Stimulated activated CD8-positive, alpha-beta memory T cell treated with anti-CD3 and anti-CD28 coated beads, Interleukin-7, amount 100 ng/mL, for 24 hours (primary cell): ENCODE measurements at regions not wholly inside any gene's neighbourhood (a gene's known extent, or its start where the extent isn't known, plus 50 kb on each side); places are given as distances from the start of the nearest gene placed in this dataset.
"Not testable (repeated sequence)": the region's sequence is repeated elsewhere in the genome, so short reads cannot be mapped to it uniquely, and the experiment has no call there.

Experiments used
- DNase-seq: peaks from one replicate; pipeline ENCODE4 v3.0.0-alpha.2; 2020; ENCODE audit warnings: low read depth

DNA sequence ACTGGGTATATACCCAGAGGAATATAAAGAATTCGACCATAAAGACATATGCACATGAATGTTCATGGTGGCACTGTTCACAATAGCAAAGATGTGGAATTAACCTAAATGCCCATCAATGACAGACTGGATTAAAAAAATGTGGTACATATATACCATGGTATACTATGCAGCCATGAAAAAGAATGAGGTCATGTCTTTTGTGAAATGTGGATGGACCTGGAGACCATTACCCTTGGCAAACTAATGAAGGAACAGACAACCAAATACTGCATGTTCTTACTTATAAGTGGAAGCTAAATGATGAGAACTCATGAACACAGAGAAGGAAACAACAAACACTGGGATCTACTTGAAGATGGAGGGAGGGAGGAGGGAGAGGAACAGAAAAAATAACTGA is 186.7 kb upstream of the SSTR4 start:
- no peak for DNase-seq

- DNase-seq = not testable (repeated sequence)
Observed at GRCh38 chr20:22851679-22852346, 183.3 kb upstream of the SSTR4 start.

DNA sequence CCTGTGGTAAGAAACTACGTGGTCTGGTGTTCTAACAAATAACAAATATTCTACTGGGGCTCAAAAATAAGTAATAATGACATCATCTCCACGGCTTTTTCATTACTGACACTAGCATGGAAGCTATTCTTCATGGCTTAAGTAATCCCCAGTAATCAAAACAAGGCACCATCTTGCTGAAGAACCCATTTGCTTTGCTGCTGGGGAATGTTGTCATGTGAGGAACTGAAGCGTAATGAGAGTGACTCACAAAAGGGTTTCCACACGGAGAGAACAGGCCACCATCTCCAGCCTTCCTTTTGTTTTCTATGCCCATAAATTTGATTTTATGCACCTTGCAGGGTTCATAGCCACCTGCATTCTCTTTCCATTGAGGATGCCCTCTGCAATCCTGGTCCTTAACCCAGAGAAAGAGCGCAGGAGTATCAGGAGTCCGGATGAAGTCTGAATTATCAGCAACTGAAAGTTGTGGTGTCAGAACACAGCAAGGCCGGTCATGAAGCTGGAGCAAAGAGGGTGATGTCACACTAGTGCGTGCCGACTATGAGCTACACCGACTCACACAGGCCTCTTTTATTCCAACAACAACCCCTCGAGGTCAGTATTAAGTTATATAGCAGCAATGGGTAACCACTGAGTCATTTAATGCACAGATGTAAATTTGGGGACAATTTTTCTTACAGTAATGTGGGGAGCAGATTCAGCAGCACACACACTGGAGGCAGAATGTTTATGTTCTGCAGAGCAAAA is 173.7 kb upstream of the SSTR4 start:
- no peak for DNase-seq

DNA sequence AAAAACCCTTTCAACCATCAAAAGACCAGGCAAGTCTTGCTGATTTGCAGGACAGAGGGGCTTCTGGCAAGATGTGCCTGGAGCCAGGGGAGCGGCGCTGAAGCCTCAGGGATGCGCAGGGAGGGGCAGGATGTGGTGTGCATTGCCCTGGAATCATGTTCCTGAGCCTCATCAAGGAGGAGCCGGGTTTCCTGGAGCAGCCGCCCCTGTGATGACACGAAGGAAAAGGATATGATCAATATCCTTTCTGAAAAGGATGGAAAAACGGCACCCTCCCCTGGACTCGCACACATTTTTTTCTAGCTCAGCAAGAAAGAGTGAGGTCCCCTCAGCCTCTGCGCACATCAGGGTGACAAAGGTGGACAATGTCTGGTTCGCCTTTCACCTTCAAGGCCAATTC is 173.1 kb upstream of the SSTR4 start:
- DNase-seq = no peak

DNA sequence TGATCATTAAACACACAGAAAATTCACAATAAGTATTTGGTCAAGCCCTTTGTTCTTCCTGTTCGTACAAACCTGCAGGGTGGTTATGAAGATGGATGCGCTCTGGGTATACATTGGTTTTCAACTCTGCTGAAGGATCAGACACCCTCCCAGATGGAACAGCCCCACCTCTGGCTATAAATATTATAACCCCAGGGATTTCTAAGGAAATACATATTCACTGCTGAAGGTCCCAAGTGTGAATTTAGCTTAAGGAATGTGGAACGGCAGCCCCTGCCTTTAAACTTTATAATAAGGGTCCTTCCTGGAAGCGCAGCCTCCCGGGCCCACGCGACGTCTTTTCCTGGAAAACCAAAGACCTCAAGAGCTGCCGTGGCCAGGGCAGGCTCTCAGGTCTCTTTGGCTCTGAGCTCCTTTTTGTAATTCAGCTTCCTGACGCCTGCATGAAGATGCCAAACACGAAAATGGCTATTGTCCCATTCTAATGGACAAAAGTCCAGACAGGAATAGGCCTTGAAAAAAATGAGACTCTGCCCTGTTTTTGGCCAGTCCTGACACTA is 172.4 kb upstream of the SSTR4 start:
- DNase-seq = no peak

DNA sequence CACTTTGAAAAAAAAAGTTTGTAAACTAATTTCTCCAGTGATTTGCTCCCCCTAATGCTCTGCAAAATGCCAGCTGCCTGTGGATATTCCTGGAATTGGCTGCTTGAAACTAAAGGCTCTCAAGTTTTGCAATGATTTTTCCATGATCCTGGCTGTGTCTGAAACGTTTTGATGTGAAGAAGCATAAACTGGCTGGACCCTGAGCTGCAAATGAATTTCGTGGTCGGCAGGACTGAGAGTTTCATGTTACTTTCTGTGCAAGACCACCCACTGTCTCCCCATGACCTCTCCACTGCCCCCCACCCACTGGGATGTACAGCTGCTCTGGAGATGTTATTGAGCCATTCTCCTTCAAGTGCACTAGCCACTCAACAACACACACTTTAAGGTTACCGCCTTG is 171.3 kb upstream of the SSTR4 start:
- DNase-seq = no peak

DNA sequence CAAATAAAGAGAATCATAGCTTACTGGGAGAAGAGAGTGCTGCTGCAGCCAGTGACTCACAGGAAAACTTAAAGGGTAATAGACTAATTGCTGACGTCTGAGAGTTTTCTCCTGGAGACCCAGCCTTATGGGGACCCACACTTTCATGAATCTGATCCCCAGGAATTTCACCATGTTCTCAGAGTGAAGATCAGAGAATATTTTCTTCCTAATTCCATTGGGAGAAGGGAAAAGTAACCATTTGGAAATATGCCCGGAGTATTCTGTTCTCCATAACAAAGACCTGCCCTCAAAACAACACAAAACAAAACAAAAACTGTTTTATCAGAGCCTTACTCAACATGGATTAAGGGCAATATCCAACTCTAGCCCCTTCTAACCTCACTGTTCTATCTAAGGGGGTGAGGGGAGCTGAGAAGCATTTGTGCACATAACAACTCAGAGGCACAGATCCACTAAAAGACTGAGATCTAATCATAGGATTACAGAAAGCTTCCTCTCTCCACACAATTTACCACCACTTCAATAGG is 168.2 kb upstream of the SSTR4 start:
- no peak for DNase-seq

GRCh38 chr20:22878166-22878565 is 156.9 kb upstream of the SSTR4 start:
- DNase-seq = no peak

- DNase-seq = no peak
Observed at GRCh38 chr20:22880277-22880676, 154.8 kb upstream of the SSTR4 start.

DNA sequence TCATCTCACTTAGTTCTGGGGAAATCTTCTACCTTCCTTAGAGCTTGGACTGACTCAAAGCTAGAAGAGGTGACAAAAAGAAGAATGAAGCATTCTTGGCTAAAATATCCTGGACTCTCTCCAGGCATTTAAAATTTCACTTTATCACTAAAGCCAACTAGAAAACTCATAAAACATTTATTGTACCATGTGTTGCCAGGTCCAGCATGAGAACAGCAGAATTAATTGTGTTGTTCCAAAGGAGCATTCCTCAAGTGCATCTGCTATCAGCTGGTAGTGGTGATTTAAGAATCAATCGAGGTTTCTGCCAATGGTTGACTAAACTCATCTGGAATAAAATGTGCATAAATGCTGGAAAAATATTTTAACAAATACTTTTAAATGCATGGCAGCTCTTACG is 147.3 kb upstream of the SSTR4 start:
- DNase-seq = no peak

DNA sequence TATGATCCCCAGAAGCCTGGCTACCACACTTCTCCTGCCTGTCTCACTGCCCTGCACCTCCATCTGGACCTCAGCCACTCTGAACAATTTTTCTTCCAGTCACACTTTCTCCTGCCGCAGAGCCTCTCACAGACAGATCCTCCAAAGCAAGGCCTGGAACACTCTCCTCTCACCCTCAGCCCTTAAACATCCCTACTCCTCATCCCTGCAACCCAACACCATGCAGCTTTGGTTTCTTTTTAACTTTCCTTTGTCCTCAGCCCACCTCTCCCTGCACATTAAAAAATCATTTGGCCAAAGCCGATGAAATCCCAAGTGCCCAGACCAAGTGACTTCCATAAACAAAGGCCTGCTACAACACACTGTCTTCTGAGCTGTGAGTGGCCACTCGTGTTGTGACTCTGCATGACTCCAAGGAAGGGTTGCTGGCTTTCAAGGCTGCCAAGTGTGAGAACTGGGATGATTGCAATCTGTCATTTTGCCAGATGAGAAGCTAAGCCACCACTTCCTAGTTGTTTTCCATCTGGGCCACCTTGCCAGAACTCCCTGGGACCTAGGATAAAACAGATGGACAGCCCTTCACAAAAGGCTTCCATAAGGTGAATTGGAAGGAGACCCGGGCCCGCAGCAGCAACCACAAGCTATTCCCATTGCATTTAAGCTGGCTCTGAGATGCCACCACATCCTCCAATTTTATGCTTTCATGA is 144.4 kb upstream of the SSTR4 start:
- no peak for DNase-seq

- DNase-seq = no peak
Observed at GRCh38 chr20:22901164-22901563, 133.9 kb upstream of the SSTR4 start.

DNA sequence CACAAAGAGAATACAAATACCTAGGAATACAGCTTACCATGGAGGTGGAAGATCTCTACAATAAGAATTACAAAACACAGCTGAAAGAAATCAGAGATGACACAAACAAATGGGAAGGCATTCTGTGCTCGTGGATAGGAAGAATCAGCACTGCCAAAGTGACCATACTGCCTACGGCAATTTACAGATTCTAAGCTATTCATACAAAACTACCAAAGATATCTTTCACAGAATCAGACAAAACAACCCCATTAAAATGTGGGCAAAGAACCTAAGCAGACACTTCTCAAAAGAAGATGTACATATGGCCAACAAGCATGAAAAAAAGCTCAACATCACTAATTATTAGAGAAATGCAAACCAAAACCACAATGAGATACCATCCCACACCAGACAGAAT is 133.2 kb upstream of the SSTR4 start:
- no peak for DNase-seq

DNA sequence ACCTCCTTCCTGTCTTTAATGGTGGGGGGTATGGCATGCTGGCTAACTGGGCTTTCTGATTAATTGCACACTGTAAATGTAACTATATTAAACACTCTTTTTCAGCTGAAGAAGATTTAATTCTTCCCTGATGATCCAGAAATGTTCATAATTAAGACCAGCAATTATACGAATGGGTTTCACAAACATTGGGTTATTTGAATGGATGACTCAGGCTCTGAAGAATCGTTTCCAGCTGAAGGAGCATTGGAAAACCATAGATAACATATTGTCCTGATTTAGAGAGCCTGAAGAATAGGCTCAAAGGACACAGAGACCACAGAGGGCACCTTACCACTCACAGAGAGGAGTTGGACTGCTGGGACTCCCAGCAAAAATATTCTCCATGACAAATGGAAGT is 130.7 kb upstream of the SSTR4 start:
- DNase-seq = no peak

DNA sequence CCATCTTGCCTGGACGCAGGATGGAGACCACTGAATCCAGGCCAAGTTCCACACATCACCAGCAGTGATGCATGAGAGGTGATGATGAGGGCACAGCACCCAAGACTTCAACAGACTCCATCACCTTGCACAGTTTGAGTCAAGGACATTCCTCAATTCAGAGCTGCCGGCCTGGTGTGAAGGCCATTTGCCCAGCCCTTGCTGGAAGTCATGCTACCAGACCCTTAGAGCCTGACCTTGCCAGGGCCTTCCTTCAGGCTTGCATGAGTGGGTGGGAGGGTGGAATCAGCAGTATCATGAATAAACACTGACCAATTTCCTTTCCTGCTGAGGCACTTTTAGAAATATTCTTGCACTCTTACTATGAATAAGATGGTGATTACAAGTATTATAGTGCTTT is 130.2 kb upstream of the SSTR4 start:
- DNase-seq = no peak

DNA sequence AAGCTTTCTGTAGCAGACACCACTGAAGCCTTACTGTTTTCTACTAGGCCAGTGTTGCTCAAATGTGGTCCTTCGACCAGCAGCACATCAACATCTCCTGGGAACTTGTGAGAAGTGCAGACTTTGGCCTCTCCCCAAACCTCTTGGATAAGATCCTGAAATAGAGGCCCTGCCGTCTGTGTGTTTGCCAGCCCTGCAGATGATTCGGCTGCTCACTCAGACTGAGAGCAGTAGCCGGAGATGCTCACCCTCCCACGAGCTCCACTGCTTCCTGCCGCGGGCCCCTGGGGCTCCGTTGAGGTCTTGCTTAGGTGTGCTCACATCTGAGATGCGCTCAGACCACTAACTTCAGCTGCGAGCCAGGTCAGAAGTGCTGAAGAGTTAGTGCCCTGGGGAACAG is 129.5 kb upstream of the SSTR4 start:
- DNase-seq = no peak

DNA sequence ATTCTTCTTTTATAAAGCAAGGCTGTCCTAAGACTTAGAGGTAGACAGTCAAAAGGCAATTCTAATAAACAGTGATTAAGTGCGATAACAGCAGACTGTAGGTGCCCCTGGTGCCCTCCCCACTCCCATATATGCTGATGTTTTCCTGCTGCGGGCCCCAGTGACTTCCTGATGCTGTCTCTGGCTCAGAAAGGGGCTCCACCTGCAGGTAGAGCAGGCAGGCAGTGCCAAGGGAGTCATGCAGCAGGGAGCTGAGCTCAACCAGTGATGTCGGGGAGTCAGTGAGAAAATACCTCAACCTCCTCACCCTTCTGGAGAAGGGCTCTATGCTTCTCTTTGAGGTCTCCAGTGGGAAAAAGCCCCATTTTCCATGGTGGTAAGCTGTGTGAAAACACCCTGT is 126.7 kb upstream of the SSTR4 start:
- DNase-seq = no peak

DNA sequence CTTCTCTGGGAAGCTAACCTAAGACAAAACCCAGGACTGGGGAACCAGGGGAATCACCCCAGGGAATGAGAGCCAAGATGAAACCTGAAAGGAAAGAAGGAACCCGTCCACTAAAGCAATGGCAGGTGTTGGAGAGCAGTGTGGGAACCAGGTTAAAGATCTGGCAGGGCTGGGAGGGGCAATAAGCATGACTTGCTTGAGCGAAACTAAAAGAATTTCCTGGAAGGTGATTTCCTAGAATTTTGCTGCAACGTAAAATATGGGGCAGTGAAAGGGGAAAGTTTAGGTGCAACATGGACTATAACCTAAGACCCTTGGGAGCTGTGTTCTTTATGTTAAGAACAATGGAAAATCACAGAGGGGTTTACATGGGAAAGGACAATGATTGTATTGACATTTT is 126.2 kb upstream of the SSTR4 start:
- DNase-seq = no peak

DNA sequence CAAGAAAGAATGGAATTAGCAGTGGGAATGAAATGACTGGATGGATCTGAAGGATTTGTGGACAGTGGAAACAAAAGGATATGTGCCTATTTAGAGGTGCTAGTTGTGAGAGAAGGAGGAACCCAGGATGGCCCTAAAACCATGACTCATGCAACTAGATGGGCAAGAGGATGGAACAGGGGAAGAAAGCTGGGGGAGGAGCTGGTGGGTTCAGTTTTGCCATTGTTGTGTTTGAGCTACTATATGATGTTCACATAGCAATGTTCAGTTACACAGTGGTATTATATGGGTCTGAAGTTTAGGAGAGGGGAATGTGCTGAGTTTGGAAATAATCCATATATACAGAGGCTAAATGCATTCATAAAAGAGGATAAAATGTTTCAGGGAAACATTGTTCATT is 125.7 kb upstream of the SSTR4 start:
- DNase-seq = no peak

DNA sequence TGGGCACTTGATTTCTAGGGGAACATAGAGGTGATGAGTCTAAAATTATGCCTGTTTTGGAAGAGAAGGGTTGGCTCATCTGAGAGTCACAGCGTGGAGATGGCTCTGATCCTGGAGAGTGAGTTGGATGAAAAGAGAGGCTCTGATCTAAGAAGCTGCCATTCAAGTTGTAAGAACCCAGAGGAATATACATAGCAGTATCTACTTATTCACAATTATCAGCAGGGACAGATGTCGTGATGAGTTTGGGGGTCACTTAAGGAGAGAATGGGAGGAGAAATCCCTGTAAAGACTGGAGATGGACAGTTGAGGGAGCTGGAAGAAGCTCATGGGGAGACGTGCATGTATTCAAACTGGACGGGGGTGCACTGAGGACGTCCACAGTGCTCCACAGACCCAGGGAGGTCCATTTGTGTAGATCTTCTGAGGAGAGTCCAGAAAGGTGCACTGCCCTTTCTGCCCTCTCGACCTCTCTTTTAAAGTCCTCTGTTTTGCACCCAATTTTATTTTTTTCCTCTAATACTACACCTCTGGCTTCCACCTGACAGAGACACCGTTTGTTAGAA is 124.7 kb upstream of the SSTR4 start:
- no peak for DNase-seq

DNA sequence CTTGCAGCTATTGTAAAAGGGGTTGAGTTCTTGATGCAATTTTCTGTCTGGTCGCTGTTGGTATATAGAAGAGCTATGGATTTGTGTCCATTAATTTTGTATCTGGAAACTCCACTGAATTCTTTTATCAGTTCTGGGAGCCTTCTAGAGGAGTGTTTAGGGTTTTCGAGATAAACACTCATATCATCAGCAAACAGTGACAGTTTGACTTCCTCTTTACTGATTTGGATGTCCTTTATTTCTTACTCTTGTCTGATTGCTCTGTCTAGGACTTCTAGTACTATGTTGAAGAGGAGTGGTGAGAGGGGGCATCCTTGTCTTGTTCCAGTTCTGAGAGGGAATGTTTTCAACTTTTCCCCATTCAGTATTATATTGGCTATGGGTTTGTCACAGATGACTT is 120.8 kb upstream of the SSTR4 start:
- DNase-seq = no peak

GRCh38 chr20:22915512-22915911 is 119.6 kb upstream of the SSTR4 start:
- DNase-seq = no peak
